ENCODE measurements at regions not wholly inside any gene's neighbourhood (a gene's known extent, or its start where the extent isn't known, plus 50 kb on each side); places are given as distances from the start of the nearest gene placed in this dataset.

DNA sequence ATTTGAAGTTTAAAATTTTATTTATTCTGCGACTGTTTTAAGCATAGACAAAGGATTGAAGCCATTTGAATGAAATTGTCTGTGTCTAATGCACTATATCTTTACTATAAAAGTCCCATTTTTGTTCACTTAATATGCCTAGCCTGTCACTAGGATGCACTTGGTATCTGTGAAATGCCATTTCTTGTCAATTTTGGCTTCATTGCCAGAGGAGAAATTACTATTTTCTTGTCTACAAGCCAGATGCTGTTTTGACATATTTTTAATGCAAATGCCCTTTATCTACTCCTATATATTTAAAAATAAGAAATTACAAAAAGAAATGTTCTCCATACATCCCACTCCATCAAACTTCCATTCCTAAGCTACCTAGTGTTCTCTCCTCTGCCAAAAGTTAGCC is 1704.5 kb upstream of the RAG2 start:
- DNase-seq, result no peak
- H3K56ac ChIP-seq (ENCODE audit: insufficient read length, low read depth, low read length), result no peak overlapping the region
- H2AFZ ChIP-seq (ENCODE audit: low read length), result no peak overlapping the region
- H3K79me1 ChIP-seq (ENCODE audit: insufficient read depth, low read depth, low read length, poor library complexity, severe bottlenecking), result no peaks in the 10 kb centered on the region
- H3K18ac ChIP-seq (ENCODE audit: insufficient read length, low read depth, low read length), result no peak overlapping the region
- H3K27ac ChIP-seq (ENCODE audit: insufficient read length, low read depth, low read length), result no peak overlapping the region
- H3K9me3 ChIP-seq (ENCODE audit: control insufficient read depth, low read depth, low read length), result no peaks in the 10 kb centered on the region
- no peak overlapping the region for H4K91ac ChIP-seq (ENCODE audit: insufficient read length, low read depth, low read length)
- H3K14ac ChIP-seq (ENCODE audit: insufficient read depth, low read length), result no peak overlapping the region
- no peak overlapping the region for H4K5ac ChIP-seq (ENCODE audit: insufficient read length, low read depth, low read length)
- no peak overlapping the region for H3K23ac ChIP-seq (ENCODE audit: insufficient read length, low read depth, low read length)
- no peak overlapping the region for H2BK5ac ChIP-seq (ENCODE audit: insufficient read length, low read length)
- H3K36me3 Mint-ChIP-seq (ENCODE audit: insufficient read depth in 1 of 3, low read depth in 3 of 3), result no peaks in the 10 kb centered on the region
- H3K9ac ChIP-seq (ENCODE audit: extremely low read depth, insufficient read length, low read length), result no peak overlapping the region
- H3K4me1 Mint-ChIP-seq, result peaks cover 2% of the 10 kb centered on the region in 2 experiments
- H3K23me2 ChIP-seq (ENCODE audit: insufficient read length, low read depth, low read length, poor library complexity, severe bottlenecking), result no peaks in the 10 kb centered on the region
- no peaks in the 10 kb centered on the region; the same call in 1 of the 2 replicates for H3K4me1 ChIP-seq (ENCODE audit: insufficient read depth, low read length)
- no peak overlapping the region for H2AK5ac ChIP-seq (ENCODE audit: insufficient read length, low read length)
- no peak overlapping the region for H2BK120ac ChIP-seq (ENCODE audit: low read depth, low read length, poor library complexity, severe bottlenecking)
- no peak overlapping the region for H3K4ac ChIP-seq (ENCODE audit: low read depth, low read length)
- TF ChIP-seq, protein P1, sequence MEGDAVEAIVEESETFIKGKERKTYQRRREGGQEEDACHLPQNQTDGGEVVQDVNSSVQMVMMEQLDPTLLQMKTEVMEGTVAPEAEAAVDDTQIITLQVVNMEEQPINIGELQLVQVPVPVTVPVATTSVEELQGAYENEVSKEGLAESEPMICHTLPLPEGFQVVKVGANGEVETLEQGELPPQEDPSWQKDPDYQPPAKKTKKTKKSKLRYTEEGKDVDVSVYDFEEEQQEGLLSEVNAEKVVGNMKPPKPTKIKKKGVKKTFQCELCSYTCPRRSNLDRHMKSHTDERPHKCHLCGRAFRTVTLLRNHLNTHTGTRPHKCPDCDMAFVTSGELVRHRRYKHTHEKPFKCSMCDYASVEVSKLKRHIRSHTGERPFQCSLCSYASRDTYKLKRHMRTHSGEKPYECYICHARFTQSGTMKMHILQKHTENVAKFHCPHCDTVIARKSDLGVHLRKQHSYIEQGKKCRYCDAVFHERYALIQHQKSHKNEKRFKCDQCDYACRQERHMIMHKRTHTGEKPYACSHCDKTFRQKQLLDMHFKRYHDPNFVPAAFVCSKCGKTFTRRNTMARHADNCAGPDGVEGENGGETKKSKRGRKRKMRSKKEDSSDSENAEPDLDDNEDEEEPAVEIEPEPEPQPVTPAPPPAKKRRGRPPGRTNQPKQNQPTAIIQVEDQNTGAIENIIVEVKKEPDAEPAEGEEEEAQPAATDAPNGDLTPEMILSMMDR (conservative IDR thresholded peaks at IDR 0.05), result no peak
- no CpG with 5 or more reads among the region's 1 CpG for WGBS (ENCODE audit: extremely low coverage, insufficient read length, low lambda C conversion rate)
- no peaks in the 10 kb centered on the region for H3K27me3 Mint-ChIP-seq (ENCODE audit: low read depth)
- no peak overlapping the region for H3K4me2 ChIP-seq (ENCODE audit: insufficient read depth, insufficient read length, low read length)
- no peak overlapping the region for H3K4me3 Mint-ChIP-seq
- H3K27me3 ChIP-seq (ENCODE audit: insufficient read depth, low read length), result no peaks in the 10 kb centered on the region
- no peaks in the 10 kb centered on the region for H3K79me2 ChIP-seq (ENCODE audit: insufficient read depth, low read length)
- H3K27ac Mint-ChIP-seq, result no peak overlapping the region
- no peak overlapping the region for H2BK12ac ChIP-seq (ENCODE audit: insufficient read length, low read depth, low read length)
- H2BK20ac ChIP-seq (ENCODE audit: low read depth, low read length, poor library complexity, severe bottlenecking), result no peak overlapping the region
- no peak overlapping the region for H3T11ph ChIP-seq (ENCODE audit: low read length)
- H2BK15ac ChIP-seq (ENCODE audit: low read depth, low read length), result no peak overlapping the region
- H3K9me3 Mint-ChIP-seq, result no peaks in the 10 kb centered on the region
- H4K8ac ChIP-seq (replicated peaks; ENCODE audit: insufficient read length, low read depth, low read length), result no peak overlapping the region
- H4K20me1 ChIP-seq (ENCODE audit: control insufficient read depth, insufficient read depth, insufficient read length), result no peaks in the 10 kb centered on the region
